Endothelial cell of umbilical vein (primary cell): ENCODE measurements at regions not wholly inside any gene's neighbourhood (a gene's known extent, or its start where the extent isn't known, plus 50 kb on each side); places are given as distances from the start of the nearest gene placed in this dataset.

Source experiments
- BruUV-seq: library from RNA; stranded (reverse); fragments of 400-500 nt; replicated peaks from 2 replicates; lab custom pipeline; 2021; lab: Mats Ljungman, UMichigan
- CTCF ChIA-PET: fragments of 300-600, 350-600 bp; sonication (Branson Sonifier 250); formaldehyde crosslinking; loops from one replicate; lab custom pipeline; 2021; ENCODE audit warnings: antibody characterized with exemption, inconsistent platforms; lab: Charles Lee
- POLR2A ChIA-PET: fragments of 300-600, 350-600 bp; sonication (Branson Sonifier 250); formaldehyde crosslinking; loops from one replicate; lab custom pipeline; 2021; ENCODE audit warnings: antibody characterized with exemption, inconsistent platforms; lab: Charles Lee
- DNase-seq: peaks from one replicate; pipeline ENCODE4 v3.0.0-alpha.2; 2011; ENCODE audit warnings: low read depth, low spot score
- FAIRE-seq: peaks from 2 replicates; lab custom pipeline; 2011; peaks lifted over from hg19 to GRCh38; lab: Jason Lieb, UNC
- H2AFZ ChIP-seq: 2 replicates; pipeline ENCODE4 v1.6.0; 2012; ENCODE audit warnings: low read depth, low read length, control low read depth, inconsistent platforms
- H3K27ac ChIP-seq: 2 replicates; pipeline ENCODE4 v1.5.1; 2011; ENCODE audit warnings: low read depth, mild to moderate bottlenecking, control low read depth, low read length, moderate library complexity; ENCODE audit not compliant: insufficient read depth
- H3K27me3 ChIP-seq, 2 experiments: 2 replicates each; pipeline versions ENCODE4 v1.6.0 to v1.6.1; 2011; ENCODE audit warnings: low read length in 2 of 2, mixed read lengths in 1 of 2; ENCODE audit not compliant: control insufficient read depth in 2 of 2, insufficient read depth in 2 of 2
- H3K36me3 ChIP-seq, 2 experiments: 2 replicates in 1 of 2; 3 replicates in 1 of 2; pipeline ENCODE4 v1.5.1; 2011; ENCODE audit warnings: low read length in 2 of 2, mild to moderate bottlenecking in 1 of 2, moderate library complexity in 1 of 2; ENCODE audit not compliant: control insufficient read depth in 2 of 2, insufficient read depth in 2 of 2; ENCODE audit errors: extremely low read depth in 1 of 2
- H3K4me1 ChIP-seq: 3 replicates; pipeline ENCODE4 v1.5.1; 2011; ENCODE audit warnings: mild to moderate bottlenecking, low read length; ENCODE audit not compliant: control insufficient read depth, insufficient read depth; ENCODE audit errors: extremely low read depth
- H3K4me2 ChIP-seq: 2 replicates; pipeline ENCODE4 v1.6.1; 2011; ENCODE audit warnings: low read length, control low read depth, mixed read lengths; ENCODE audit not compliant: insufficient read depth
- H3K4me3 ChIP-seq, 3 experiments: fragments of 200-600 bp in 1 of 3; sonication (generic), shearing (Covaris generic) in 1 of 3; replicated peaks in 1 of 3; 2 replicates each; pipeline ENCODE4 v1.5.1; 2011 to 2016; ENCODE audit warnings: control low read depth in 3 of 3, low read length in 3 of 3, mild to moderate bottlenecking in 2 of 3, inconsistent platforms in 1 of 3, low read depth in 1 of 3, moderate library complexity in 1 of 3; ENCODE audit not compliant: insufficient read depth in 1 of 3
- H3K79me2 ChIP-seq: 2 replicates; pipeline ENCODE4 v1.6.0; 2012; ENCODE audit warnings: low read length, inconsistent platforms; ENCODE audit not compliant: control insufficient read depth, insufficient read depth
- H3K9ac ChIP-seq: replicated peaks from 2 replicates; pipeline ENCODE3; 2011; ENCODE audit warnings: low read length, control low read depth; ENCODE audit not compliant: insufficient read depth; ENCODE audit errors: extremely low read depth
- H3K9me1 ChIP-seq: replicated peaks from 3 replicates; pipeline ENCODE4 v1.6.0; 2011; ENCODE audit warnings: mild to moderate bottlenecking, low read length; ENCODE audit not compliant: control insufficient read depth, insufficient read depth; ENCODE audit errors: extremely low read depth
- H3K9me3 ChIP-seq: replicated peaks from 2 replicates; pipeline ENCODE4 v1.5.1; 2012; ENCODE audit warnings: low read length, inconsistent platforms; ENCODE audit not compliant: control insufficient read depth, insufficient read depth
- H4K20me1 ChIP-seq: replicated peaks from 2 replicates; pipeline ENCODE3; 2011; ENCODE audit warnings: mild to moderate bottlenecking, low read length; ENCODE audit not compliant: control insufficient read depth, insufficient read depth; ENCODE audit errors: extremely low read depth
- CTCF ChIP-seq, 2 donors: IDR thresholded peaks; 1 replicate in 1 of 2; 2 replicates in 1 of 2; pipeline ENCODE4 v1.5.1; 2011; ENCODE audit warnings: low read length in 2 of 2, mild to moderate bottlenecking in 2 of 2, moderate library complexity in 2 of 2, control low read depth in 1 of 2, inconsistent platforms in 1 of 2, low read depth in 1 of 2; ENCODE audit not compliant: insufficient read depth in 1 of 2; ENCODE audit errors: extremely low read depth in 1 of 2
- EZH2 ChIP-seq: IDR thresholded peaks from 2 replicates; pipeline ENCODE4 v1.6.1; 2012; ENCODE audit warnings: borderline replicate concordance, low read depth, mild to moderate bottlenecking, moderate library complexity, low read length, inconsistent platforms; ENCODE audit not compliant: severe bottlenecking
- FOS ChIP-seq: IDR thresholded peaks from 2 replicates; pipeline ENCODE4 v1.6.1; 2011; ENCODE audit warnings: mild to moderate bottlenecking, low read length, moderate library complexity, borderline replicate concordance; ENCODE audit not compliant: insufficient read depth
- GATA2 ChIP-seq: IDR thresholded peaks from 2 replicates; pipeline ENCODE4 v1.7.0; 2011; ENCODE audit warnings: low read depth, mild to moderate bottlenecking, moderate library complexity, mixed read lengths, low read length; ENCODE audit not compliant: insufficient read length, insufficient read depth
- JUN ChIP-seq: IDR thresholded peaks from 2 replicates; pipeline ENCODE4 v1.6.1; 2011; ENCODE audit warnings: borderline replicate concordance, low read depth; ENCODE audit not compliant: insufficient read length, insufficient read depth
- MAX ChIP-seq: IDR thresholded peaks from 2 replicates; pipeline ENCODE4 v1.6.1; 2011; ENCODE audit not compliant: insufficient read depth, insufficient read length
- MYC ChIP-seq: IDR thresholded peaks from one replicate; pipeline ENCODE4 v1.6.1; 2011; ENCODE audit warnings: mild to moderate bottlenecking, low read depth, low read length
- POLR2A ChIP-seq: IDR thresholded peaks from 2 replicates; pipeline ENCODE4 v1.6.1; 2012; ENCODE audit warnings: low read depth, mild to moderate bottlenecking, control low read depth, low read length
- POLR2AphosphoS5 ChIP-seq: IDR thresholded peaks from 2 replicates; pipeline ENCODE4 v1.6.1; 2012; ENCODE audit warnings: low read depth, mild to moderate bottlenecking, control low read depth, low read length, moderate library complexity; ENCODE audit not compliant: insufficient read depth
- dilution Hi-C: fragments of 300-500 bp; cut with MboI; formaldehyde crosslinking; loops from one replicate; pipeline ENCODE4 v1.15.0; 2019; ENCODE audit warnings: low sequenced_read_pairs; ENCODE audit not compliant: extremely low pct_ligation_motif_present
- intact Hi-C: fragments of 100-400 bp; cut with micrococcal nuclease; formaldehyde crosslinking; loops from one replicate; pipeline ENCODE4 v1.10.0; 2022

GRCh38 chr5:83407931-83408330, 63.6 kb upstream of the VCAN start:
- POLR2A ChIA-PET, result no interaction called here
- TF ChIP-seq CTCF (IDR thresholded peaks at IDR 0.05; ENCODE audit: extremely low read depth in 1 of 2, insufficient read depth in 1 of 2, low read depth in 1 of 2, low read length in 2 of 2) (no peak), MAX (no peak), MYC (no peak), JUN (no peak), EZH2 (no peak), POLR2AphosphoS5 (no peak), GATA2 (no peak), FOS (no peak), POLR2A (no peak)

More at GRCh38 chr5:83407931-83408330, 63.6 kb upstream of the VCAN start:
- Histone ChIP-seq H3K79me2 (no peaks in the 10 kb centered on the region), H3K9me1 (no peaks in the 10 kb centered on the region), H4K20me1 (no peaks in the 10 kb centered on the region), H3K9ac (no peak overlapping the region), H2AFZ (no peak overlapping the region), H3K4me3 (no peak overlapping the region), H3K36me3 (no peaks in the 10 kb centered on the region), H3K4me1 (no peaks in the 10 kb centered on the region), H3K27me3 (no peaks in the 10 kb centered on the region), H3K4me2 (no peak overlapping the region), H3K27ac (no peak overlapping the region), H3K9me3 (no peaks in the 10 kb centered on the region)
- intact Hi-C loops, result no loop called here
- DNase-seq, result no peak
- no peak for FAIRE-seq
- CTCF ChIA-PET, result interaction anchor here (1.0 kb wide), 1 partner anchor 11 kb away, joined by 3 read pairs; no protein-coding TSS in a partner anchor
- dilution Hi-C loops, result no loop called here
- BruUV-seq, result no TSS peak
